Type B pancreatic cell (in vitro differentiated cells): ENCODE measurements at regions not wholly inside any gene's neighbourhood (a gene's known extent, or its start where the extent isn't known, plus 50 kb on each side); places are given as distances from the start of the nearest gene placed in this dataset.

ENCODE experiments used
- DNase-seq: peaks from one replicate; pipeline ENCODE4 v3.0.0; 2021; ENCODE audit warnings: mixed read lengths; ENCODE audit not compliant: unreplicated experiment; ENCODE audit errors: extremely low spot score
- H3K27ac Mint-ChIP-seq: 2 replicates; pipeline ENCODE4 v1.8.0; 2021; ENCODE audit warnings: mild to moderate bottlenecking, mixed read lengths
- H3K27me3 Mint-ChIP-seq: 2 replicates; pipeline ENCODE4 v1.8.0; 2021; ENCODE audit warnings: mixed read lengths
- H3K36me3 Mint-ChIP-seq: 2 replicates; pipeline ENCODE4 v1.8.0; 2021; ENCODE audit warnings: mixed read lengths
- H3K4me1 Mint-ChIP-seq: one replicate; pipeline ENCODE4 v1.8.0; 2021; ENCODE audit warnings: mixed read lengths; ENCODE audit not compliant: unreplicated experiment
- H3K4me3 Mint-ChIP-seq: 2 replicates; pipeline ENCODE4 v1.8.0; 2021; ENCODE audit warnings: mild to moderate bottlenecking, mixed read lengths
- H3K9me3 Mint-ChIP-seq: 2 replicates; pipeline ENCODE4 v1.8.0; 2021; ENCODE audit warnings: mixed read lengths
- TF ChIP-seq, protein P1 (sequence below): fragments of 200-600 bp; sonication (generic); conservative IDR thresholded peaks from 2 replicates; pipeline ENCODE4 v1.5.0; 2021; ENCODE audit warnings: antibody characterized with exemption, mild to moderate bottlenecking

- peaks cover 5% of the 10 kb centered on the region for H3K27me3 Mint-ChIP-seq
- DNase-seq: no peak
- H3K27ac Mint-ChIP-seq: no peak overlapping the region
- H3K4me1 Mint-ChIP-seq: no peaks in the 10 kb centered on the region
- TF ChIP-seq, protein P1, sequence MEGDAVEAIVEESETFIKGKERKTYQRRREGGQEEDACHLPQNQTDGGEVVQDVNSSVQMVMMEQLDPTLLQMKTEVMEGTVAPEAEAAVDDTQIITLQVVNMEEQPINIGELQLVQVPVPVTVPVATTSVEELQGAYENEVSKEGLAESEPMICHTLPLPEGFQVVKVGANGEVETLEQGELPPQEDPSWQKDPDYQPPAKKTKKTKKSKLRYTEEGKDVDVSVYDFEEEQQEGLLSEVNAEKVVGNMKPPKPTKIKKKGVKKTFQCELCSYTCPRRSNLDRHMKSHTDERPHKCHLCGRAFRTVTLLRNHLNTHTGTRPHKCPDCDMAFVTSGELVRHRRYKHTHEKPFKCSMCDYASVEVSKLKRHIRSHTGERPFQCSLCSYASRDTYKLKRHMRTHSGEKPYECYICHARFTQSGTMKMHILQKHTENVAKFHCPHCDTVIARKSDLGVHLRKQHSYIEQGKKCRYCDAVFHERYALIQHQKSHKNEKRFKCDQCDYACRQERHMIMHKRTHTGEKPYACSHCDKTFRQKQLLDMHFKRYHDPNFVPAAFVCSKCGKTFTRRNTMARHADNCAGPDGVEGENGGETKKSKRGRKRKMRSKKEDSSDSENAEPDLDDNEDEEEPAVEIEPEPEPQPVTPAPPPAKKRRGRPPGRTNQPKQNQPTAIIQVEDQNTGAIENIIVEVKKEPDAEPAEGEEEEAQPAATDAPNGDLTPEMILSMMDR: no peak
- no peaks in the 10 kb centered on the region for H3K9me3 Mint-ChIP-seq
- H3K36me3 Mint-ChIP-seq: no peaks in the 10 kb centered on the region
- H3K4me3 Mint-ChIP-seq: no peak overlapping the region
These were observed 155.1 kb upstream of the PPARGC1A start for GRCh38 chr4:24044610-24045589.

DNA sequence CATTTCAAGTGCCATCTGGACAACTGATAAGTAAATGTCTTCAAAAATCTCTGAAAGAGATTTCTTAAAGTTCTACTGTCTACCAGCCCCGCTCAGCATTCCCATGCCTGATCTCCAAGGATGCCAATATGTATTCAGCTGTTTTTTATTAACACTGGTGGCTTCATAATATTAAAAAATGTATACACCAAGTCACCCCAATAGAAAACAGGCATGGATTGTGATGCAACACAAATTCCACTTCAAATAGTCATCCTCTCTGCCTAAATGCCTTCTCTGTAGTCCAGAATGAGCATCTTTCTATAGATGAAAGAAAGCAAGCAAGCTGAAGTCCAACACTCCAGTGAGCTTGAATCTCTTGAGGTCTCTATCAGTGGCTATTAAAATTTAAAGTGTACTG lies 152.2 kb upstream of the PPARGC1A start:
- TF ChIP-seq, protein P1: no peak
- Mint-ChIP-seq H3K36me3 (no peaks in the 10 kb centered on the region), H3K27me3 (peaks cover 8% of the 10 kb centered on the region), H3K4me3 (no peak overlapping the region), H3K9me3 (no peaks in the 10 kb centered on the region), H3K27ac (no peak overlapping the region), H3K4me1 (no peaks in the 10 kb centered on the region)
- DNase-seq: no peak

DNA sequence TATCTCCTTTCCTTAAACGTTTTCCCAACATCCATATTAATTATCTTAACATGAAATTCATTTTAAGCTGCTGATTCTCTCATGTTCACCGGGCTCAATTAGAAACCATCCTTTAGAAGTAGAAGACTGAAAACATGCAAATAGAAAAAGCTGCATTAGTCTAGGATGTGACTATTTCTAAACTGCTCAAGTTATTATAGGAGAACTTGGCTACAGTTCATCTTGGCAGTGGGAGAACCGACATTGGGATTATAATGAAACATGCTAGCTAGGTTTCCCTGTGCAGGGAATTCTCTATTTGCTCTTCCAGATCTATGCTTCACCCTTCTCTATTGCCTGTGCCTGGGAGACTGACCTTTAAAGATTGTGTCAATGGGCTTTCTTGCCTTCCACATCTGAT lies 151.0 kb upstream of the PPARGC1A start:
- Mint-ChIP-seq H3K27me3 (peaks cover 8% of the 10 kb centered on the region), H3K4me1 (no peaks in the 10 kb centered on the region), H3K27ac (no peak overlapping the region), H3K9me3 (no peaks in the 10 kb centered on the region), H3K4me3 (no peak overlapping the region), H3K36me3 (no peaks in the 10 kb centered on the region)
- TF ChIP-seq, protein P1: no peak
- DNase-seq: no peak

DNA sequence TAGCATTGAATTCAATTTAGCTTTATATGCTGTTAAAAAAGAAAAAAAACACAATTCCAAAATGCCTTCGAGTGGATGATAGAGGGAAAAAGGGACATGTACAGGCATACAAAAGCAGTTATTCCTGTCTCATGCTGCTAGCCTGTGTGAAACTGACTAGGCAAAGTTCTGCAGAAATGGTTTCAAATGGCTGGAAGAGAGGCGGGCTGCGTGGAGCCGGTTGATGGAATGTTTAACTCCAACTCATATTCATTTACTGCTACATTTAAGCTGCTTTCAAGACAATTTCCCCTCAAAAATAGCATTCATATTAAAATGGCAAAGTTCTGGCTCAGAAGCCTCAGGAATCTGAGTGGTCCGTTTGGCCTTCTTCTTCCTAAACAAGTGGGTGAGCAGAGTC lies 143.8 kb upstream of the PPARGC1A start:
- Mint-ChIP-seq H3K9me3 (no peaks in the 10 kb centered on the region), H3K36me3 (no peaks in the 10 kb centered on the region)
- TF ChIP-seq, protein P1: no peak

GRCh38 chr4:24032371-24032989 lies 142.6 kb upstream of the PPARGC1A start:
- Mint-ChIP-seq H3K9me3 (no peaks in the 10 kb centered on the region), H3K36me3 (no peaks in the 10 kb centered on the region), H3K4me1 (no peaks in the 10 kb centered on the region), H3K27me3 (no peaks in the 10 kb centered on the region), H3K4me3 (no peak overlapping the region), H3K27ac (no peak overlapping the region)
- TF ChIP-seq, protein P1: peak; percentile 45
- DNase-seq: no peak

More for the DNA sequence above, 143.8 kb upstream of the PPARGC1A start:
- no peak overlapping the region for H3K27ac Mint-ChIP-seq
- no peaks in the 10 kb centered on the region for H3K27me3 Mint-ChIP-seq
- no peak for DNase-seq
- H3K4me3 Mint-ChIP-seq: no peak overlapping the region
- no peaks in the 10 kb centered on the region for H3K4me1 Mint-ChIP-seq
